Activated naive CD8-positive, alpha-beta T cell treated with anti-CD3 and anti-CD28 coated beads, Interleukin-2, amount 10 ng/mL, durations not matched to agents 7 days and 5 days (primary cell): ENCODE measurements at regions not wholly inside any gene's neighbourhood (a gene's known extent, or its start where the extent isn't known, plus 50 kb on each side); places are given as distances from the start of the nearest gene placed in this dataset.

Experiments used
- ATAC-seq: fragments of 150-1000 bp; cut with Tn5 transposase; one replicate; pipeline ENCODE4 v1.10.0; 2021; ENCODE audit warnings: low read depth, moderate library complexity
- POLR2A ChIA-PET: fragments of 350-600 bp; sonication (Branson Sonifier 250); formaldehyde crosslinking; loops from one replicate; lab custom pipeline; 2021; ENCODE audit warnings: antibody characterized with exemption; lab: Charles Lee
- DNase-seq: peaks from one replicate; pipeline ENCODE4 v3.0.0; 2021
- H3K27ac Mint-ChIP-seq: one replicate; pipeline ENCODE4 v1.8.0; 2022; ENCODE audit warnings: mild to moderate bottlenecking, mixed read lengths
- H3K27me3 Mint-ChIP-seq: one replicate; pipeline ENCODE4 v1.8.0; 2022; ENCODE audit warnings: mild to moderate bottlenecking, moderate library complexity, mixed read lengths
- H3K36me3 Mint-ChIP-seq: one replicate; pipeline ENCODE4 v1.8.0; 2021; ENCODE audit warnings: mild to moderate bottlenecking, mixed read lengths
- H3K4me1 Mint-ChIP-seq: one replicate; pipeline ENCODE4 v1.8.0; 2021; ENCODE audit warnings: mixed read lengths
- H3K4me3 Mint-ChIP-seq: one replicate; pipeline ENCODE4 v1.8.0; 2022; ENCODE audit warnings: mild to moderate bottlenecking, moderate library complexity, mixed read lengths
- H3K9me3 Mint-ChIP-seq: one replicate; pipeline ENCODE4 v1.8.0; 2021; ENCODE audit warnings: mixed read lengths

DNA sequence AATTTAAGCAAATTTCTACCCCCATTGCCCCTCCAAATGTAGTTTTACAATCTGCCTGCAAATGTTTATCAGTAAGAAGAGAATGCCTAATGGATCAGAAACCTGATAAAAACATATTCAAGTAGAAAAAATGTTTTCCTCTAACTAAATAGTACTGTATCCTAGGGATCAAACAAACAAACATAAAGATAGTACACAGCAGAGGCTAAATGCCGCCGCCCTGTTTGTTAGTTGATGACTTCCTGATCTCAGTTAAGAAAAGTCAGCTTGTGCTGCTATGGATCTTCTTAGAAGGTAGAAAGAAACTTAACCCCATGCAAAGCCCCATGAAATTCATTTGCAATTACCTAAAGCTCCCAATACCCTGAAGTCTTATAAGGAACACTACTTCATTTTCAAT lies 387.3 kb upstream of the THBS1 start:
- no peaks in the 10 kb centered on the region for H3K4me1 Mint-ChIP-seq
- peaks cover 7% of the 10 kb centered on the region for H3K27me3 Mint-ChIP-seq
- no peak for DNase-seq
- H3K36me3 Mint-ChIP-seq: no peaks in the 10 kb centered on the region
- H3K27ac Mint-ChIP-seq: no peak overlapping the region
- POLR2A ChIA-PET: no interaction called here
- no peaks in the 10 kb centered on the region for H3K9me3 Mint-ChIP-seq
- ATAC-seq: no peak
- no peak overlapping the region for H3K4me3 Mint-ChIP-seq

DNA sequence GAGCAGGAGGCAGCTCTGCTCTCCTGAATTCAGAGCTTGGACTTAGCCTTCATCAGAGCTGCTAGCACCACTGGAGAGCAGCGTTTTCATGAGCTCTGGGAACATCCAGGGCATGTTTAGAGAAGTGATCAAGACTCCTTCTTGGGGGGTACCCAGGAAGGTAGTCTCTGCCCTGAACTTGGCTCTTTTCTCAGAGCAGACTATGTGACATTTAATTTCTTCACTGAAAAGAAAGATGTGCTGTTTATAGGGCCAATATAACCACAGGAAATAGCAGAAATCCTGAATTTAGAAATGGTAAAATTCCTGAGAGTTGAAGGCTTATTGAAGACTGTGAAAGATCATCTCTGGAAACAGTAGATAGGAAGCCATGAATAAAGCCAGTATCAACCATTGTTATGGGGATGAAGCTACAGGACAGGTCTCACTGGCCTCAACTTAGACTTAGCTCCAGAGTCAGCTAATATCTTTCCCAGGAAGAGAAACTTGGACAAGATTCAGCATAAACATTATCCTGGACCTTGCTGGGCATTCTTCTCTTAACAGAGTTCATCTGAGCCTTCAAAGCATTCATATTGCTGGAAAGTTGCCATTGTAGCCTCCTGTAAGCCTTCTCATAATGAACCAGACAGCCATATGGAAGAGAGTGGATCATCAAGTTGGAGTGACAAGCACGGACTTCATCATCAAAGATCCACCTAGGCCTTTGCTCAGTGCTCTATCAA lies 386.6 kb upstream of the THBS1 start:
- Mint-ChIP-seq H3K36me3 (no peaks in the 10 kb centered on the region), H3K27ac (no peak overlapping the region), H3K9me3 (no peaks in the 10 kb centered on the region), H3K4me3 (no peak overlapping the region), H3K27me3 (peaks cover 7% of the 10 kb centered on the region), H3K4me1 (no peaks in the 10 kb centered on the region)
- ATAC-seq (no peak), DNase-seq (no peak)
- POLR2A ChIA-PET: no interaction called here

GRCh38 chr15:39195961-39196486 lies 384.9 kb upstream of the THBS1 start:
- no peak for ATAC-seq
- Mint-ChIP-seq H3K27me3 (peaks cover 5% of the 10 kb centered on the region), H3K9me3 (no peaks in the 10 kb centered on the region), H3K4me1 (no peaks in the 10 kb centered on the region), H3K27ac (no peak overlapping the region), H3K36me3 (no peaks in the 10 kb centered on the region), H3K4me3 (no peak overlapping the region)
- POLR2A ChIA-PET: no interaction called here
- DNase-seq: no peak

DNA sequence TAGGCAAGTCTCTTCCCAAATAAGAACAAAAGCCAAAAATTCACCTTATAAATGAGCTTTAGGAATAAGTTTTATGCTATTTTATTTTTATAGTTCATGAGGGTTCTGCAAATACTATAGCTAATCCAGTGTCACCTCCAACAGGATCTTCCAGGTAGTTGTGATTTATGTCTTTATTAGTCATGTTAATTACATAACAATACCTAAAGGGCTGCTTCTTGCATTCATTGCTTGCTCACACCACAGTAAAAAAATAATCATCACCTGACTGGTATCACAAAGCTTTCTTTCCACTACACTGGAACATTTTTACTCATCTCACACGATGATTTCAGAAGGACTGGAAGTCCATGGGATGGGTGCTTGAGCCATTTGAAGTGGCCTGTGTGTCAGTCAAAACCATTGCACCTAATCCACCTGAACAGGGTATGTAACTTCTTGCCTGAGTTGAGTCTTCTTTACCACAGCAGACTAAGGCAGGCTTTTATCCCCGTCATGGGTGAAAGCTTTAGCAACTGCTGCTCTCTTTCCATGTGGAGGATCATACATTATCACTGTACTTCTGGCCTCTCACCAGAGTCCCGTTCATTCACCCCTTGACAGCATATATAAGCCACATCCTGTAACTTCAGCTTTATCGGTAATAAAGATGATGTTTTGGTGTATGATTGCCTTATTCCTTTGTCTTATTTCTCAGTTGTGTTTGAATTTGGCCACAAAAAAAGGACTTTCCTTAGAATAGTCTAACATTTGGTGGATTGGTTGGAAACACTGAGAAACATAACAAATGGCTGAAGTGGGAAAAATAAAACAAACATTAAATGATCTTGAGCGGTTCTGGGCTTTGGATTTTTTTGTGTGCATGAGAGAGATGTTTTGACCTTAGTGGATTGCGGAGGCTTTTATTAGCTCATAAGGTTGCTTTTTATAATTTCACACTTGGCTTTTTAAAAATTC lies 382.6 kb upstream of the THBS1 start:
- DNase-seq (no peak), ATAC-seq (no peak)
- Mint-ChIP-seq H3K36me3 (no peaks in the 10 kb centered on the region), H3K27me3 (peaks cover 14% of the 10 kb centered on the region), H3K4me3 (no peak overlapping the region), H3K27ac (no peak overlapping the region), H3K4me1 (no peaks in the 10 kb centered on the region), H3K9me3 (no peaks in the 10 kb centered on the region)
- POLR2A ChIA-PET: no interaction called here

DNA sequence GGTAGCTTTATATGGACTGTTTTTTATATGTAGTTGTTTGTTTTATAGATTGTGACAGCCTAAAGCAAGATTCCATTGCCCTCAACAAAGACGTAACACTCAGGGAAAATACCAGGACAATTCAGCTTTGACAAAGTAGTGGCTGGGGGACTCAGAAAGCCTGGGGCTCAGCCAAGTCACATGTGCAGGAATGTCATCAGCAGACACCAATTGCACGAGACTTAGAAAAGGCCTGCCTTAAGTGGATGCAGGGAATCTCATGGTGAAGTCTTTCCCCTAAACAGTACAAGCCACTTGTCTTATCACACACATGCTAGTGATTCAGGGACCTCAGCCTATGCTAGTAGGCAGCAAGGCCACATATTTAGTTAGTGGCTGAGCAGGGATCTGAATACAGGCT lies 381.8 kb upstream of the THBS1 start:
- peaks cover 12% of the 10 kb centered on the region for H3K27me3 Mint-ChIP-seq
- DNase-seq: no peak
- POLR2A ChIA-PET: no interaction called here
- no peak overlapping the region for H3K27ac Mint-ChIP-seq
- H3K4me3 Mint-ChIP-seq: no peak overlapping the region
- no peak for ATAC-seq
- H3K4me1 Mint-ChIP-seq: no peaks in the 10 kb centered on the region
- no peaks in the 10 kb centered on the region for H3K36me3 Mint-ChIP-seq
- no peaks in the 10 kb centered on the region for H3K9me3 Mint-ChIP-seq

DNA sequence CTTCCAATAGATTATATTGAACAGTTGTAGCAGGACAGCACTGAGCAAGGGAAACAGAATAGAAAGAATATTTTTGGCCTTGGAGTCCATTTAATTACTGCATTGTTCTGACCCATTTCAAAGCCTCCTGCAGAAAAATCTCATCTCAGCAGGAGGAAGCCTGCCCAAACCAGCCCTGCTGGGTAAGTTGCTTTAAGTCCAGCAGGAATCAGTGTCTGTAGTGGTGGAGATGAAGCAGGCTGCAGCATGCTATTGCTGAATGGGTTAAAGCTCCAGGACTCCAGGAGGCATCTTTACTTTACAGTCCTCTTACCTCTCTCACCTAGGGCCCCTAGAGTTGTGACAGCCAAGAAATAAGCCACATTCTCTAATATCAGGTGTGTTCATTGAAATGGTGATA lies 380.3 kb upstream of the THBS1 start:
- DNase-seq (no peak), ATAC-seq (no peak)
- Mint-ChIP-seq H3K36me3 (no peaks in the 10 kb centered on the region), H3K4me1 (no peaks in the 10 kb centered on the region), H3K9me3 (no peaks in the 10 kb centered on the region), H3K27ac (no peak overlapping the region), H3K4me3 (no peak overlapping the region), H3K27me3 (peaks cover 19% of the 10 kb centered on the region)
- POLR2A ChIA-PET: no interaction called here

- no peak for ATAC-seq
- no peaks in the 10 kb centered on the region for H3K4me1 Mint-ChIP-seq
- POLR2A ChIA-PET: no interaction called here
- H3K27ac Mint-ChIP-seq: no peak overlapping the region
- no peaks in the 10 kb centered on the region for H3K36me3 Mint-ChIP-seq
- no peaks in the 10 kb centered on the region for H3K9me3 Mint-ChIP-seq
- no peak for DNase-seq
- no peak overlapping the region for H3K4me3 Mint-ChIP-seq
- H3K27me3 Mint-ChIP-seq: peaks cover 23% of the 10 kb centered on the region
These were observed 378.2 kb upstream of the THBS1 start for GRCh38 chr15:39202641-39203040.

DNA sequence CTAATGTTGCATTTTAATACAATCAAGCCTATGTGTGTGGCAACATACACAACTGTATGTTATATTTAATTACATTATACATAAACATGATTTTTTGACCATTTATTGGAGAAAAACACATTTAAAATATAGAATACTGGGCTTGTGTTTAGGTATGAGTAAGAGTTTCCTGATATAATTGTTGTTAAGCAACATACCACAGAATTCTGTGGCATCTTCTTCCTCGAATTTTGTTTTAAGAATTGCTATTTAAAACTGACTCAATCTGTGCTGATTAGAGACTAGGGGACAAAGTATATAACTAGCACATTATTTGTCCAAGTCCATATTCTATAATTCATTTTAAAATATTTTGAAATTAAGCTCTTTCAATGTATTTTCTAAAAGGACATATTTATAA lies 376.8 kb upstream of the THBS1 start:
- no peak overlapping the region for H3K27ac Mint-ChIP-seq
- H3K4me3 Mint-ChIP-seq: no peak overlapping the region
- POLR2A ChIA-PET: no interaction called here
- H3K36me3 Mint-ChIP-seq: no peaks in the 10 kb centered on the region
- DNase-seq: no peak
- no peak for ATAC-seq
- H3K27me3 Mint-ChIP-seq: peaks cover 23% of the 10 kb centered on the region
- no peaks in the 10 kb centered on the region for H3K4me1 Mint-ChIP-seq
- H3K9me3 Mint-ChIP-seq: no peaks in the 10 kb centered on the region

- Mint-ChIP-seq H3K4me1 (no peaks in the 10 kb centered on the region), H3K4me3 (no peak overlapping the region), H3K27me3 (peaks cover 23% of the 10 kb centered on the region), H3K36me3 (no peaks in the 10 kb centered on the region), H3K27ac (no peak overlapping the region), H3K9me3 (no peaks in the 10 kb centered on the region)
- POLR2A ChIA-PET: no interaction called here
- DNase-seq (no peak), ATAC-seq (no peak)
These were observed 375.8 kb upstream of the THBS1 start for GRCh38 chr15:39205081-39205480.

DNA sequence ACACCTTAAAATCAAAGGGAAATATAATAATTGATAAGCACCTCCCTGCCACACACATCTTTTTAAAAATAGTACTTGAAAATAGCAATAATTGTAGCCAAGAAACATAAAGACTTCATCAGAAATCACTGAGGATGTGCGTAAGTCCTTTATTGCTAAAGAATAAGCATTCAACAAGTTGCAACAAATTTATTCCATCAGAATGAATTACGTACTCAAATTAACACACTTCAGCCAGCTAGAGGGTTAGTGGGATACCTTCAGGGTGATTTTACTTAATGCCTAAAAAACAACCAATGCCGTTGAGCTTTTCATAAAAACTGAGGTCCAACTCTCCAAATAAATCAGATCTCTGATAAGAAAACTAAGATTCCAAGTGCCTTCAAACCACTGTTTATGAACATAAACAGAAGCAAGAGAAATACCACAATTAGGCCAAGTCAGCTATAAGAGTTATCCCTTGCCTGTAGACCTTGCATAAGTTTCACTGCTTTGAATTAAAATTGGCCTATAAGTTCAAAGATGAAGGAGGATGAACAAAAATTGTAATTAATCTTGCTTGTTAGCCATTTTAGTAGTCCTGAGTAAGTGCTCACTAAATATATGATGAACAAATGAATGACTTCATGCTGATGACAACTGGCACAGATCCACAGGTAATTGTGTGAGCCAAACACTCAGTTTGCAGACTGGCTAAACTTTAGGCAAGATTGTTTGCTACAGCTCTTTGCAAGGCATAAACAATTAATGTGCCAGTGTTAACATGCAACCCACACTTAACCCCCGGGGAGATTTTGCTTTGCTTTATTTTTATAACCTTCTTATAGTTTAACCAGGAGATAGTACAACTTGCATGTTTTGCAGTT lies 375.1 kb upstream of the THBS1 start:
- Mint-ChIP-seq H3K4me3 (no peak overlapping the region), H3K4me1 (no peaks in the 10 kb centered on the region), H3K9me3 (no peaks in the 10 kb centered on the region), H3K27me3 (peaks cover 23% of the 10 kb centered on the region), H3K36me3 (no peaks in the 10 kb centered on the region), H3K27ac (no peak overlapping the region)
- no peak for ATAC-seq
- DNase-seq: no peak
- POLR2A ChIA-PET: no interaction called here

GRCh38 chr15:39207532-39208115 lies 373.3 kb upstream of the THBS1 start:
- Mint-ChIP-seq H3K4me1 (no peaks in the 10 kb centered on the region), H3K27ac (no peak overlapping the region), H3K4me3 (no peak overlapping the region), H3K36me3 (no peaks in the 10 kb centered on the region), H3K9me3 (peaks cover 2% of the 10 kb centered on the region), H3K27me3 (peaks cover 17% of the 10 kb centered on the region)
- no peak for DNase-seq
- POLR2A ChIA-PET: no interaction called here
- no peak for ATAC-seq

DNA sequence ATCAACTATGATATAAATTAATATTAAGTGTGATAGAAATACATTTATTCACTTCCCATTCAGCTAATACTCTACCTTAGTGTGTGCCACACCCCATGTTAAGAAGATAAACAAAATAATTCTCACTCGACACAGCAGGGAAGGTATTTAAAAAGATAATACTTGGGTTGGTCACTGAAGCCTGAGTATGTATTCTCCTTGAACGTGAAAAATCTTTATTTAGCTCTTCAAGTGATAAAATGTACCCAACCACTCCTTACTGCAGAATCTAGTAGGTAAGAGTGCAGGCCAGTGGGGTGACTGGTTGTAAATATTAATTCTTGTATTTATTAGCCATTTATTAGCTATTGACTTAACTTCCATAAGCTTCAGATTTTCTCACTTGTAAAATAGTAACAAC lies 372.7 kb upstream of the THBS1 start:
- DNase-seq: no peak
- peaks cover 2% of the 10 kb centered on the region for H3K9me3 Mint-ChIP-seq
- POLR2A ChIA-PET: no interaction called here
- H3K4me3 Mint-ChIP-seq: no peak overlapping the region
- H3K4me1 Mint-ChIP-seq: no peaks in the 10 kb centered on the region
- no peaks in the 10 kb centered on the region for H3K36me3 Mint-ChIP-seq
- no peak overlapping the region for H3K27ac Mint-ChIP-seq
- no peak for ATAC-seq
- H3K27me3 Mint-ChIP-seq: peaks cover 14% of the 10 kb centered on the region
